Naive thymus-derived CD8-positive, alpha-beta T cell (primary cell): ENCODE measurements at regions not wholly inside any gene's neighbourhood (a gene's known extent, or its start where the extent isn't known, plus 50 kb on each side); places are given as distances from the start of the nearest gene placed in this dataset.
"Not testable (repeated sequence)": the region's sequence is repeated elsewhere in the genome, so short reads cannot be mapped to it uniquely, and the experiment has no call there.

Experiments
- ATAC-seq, 2 donors: fragments of 150-1000 bp; cut with Tn5 transposase in 1 of 2; sonication (Bioruptor Pico), chemical (Tn5 transposase) in 1 of 2; 1 replicate in 1 of 2; 2 replicates in 1 of 2; pipeline ENCODE4 v1.10.0; 2021; ENCODE audit warnings: mild to moderate bottlenecking in 2 of 2, moderate library complexity in 2 of 2
- POLR2A ChIA-PET: fragments of 350-600 bp; sonication (Branson Sonifier 250); formaldehyde crosslinking; loops from one replicate; lab custom pipeline; 2021; ENCODE audit warnings: antibody characterized with exemption; lab: Charles Lee
- DNase-seq, 10 donors: peaks; one replicate each; pipeline versions ENCODE4 v3.0.0 to v3.0.0-alpha.2; 2020 to 2022
- H3K27ac Mint-ChIP-seq, 10 donors: one replicate each; pipeline ENCODE4 v1.8.0; 2020 to 2022; ENCODE audit warnings: mild to moderate bottlenecking in 10 of 10, mixed read lengths in 10 of 10, moderate library complexity in 4 of 10, inconsistent platforms in 1 of 10
- H3K27me3 Mint-ChIP-seq, 5 donors: one replicate each; pipeline ENCODE4 v1.8.0; 2021 to 2022; ENCODE audit warnings: mixed read lengths in 5 of 5
- H3K36me3 Mint-ChIP-seq, 3 donors: one replicate each; pipeline ENCODE4 v1.8.0; 2020 to 2022; ENCODE audit warnings: mixed read lengths in 3 of 3, mild to moderate bottlenecking in 2 of 3, inconsistent platforms in 1 of 3
- H3K4me1 Mint-ChIP-seq, 4 donors: one replicate each; pipeline ENCODE4 v1.8.0; 2021 to 2022; ENCODE audit warnings: mixed read lengths in 4 of 4
- H3K4me3 Mint-ChIP-seq, 10 donors: one replicate each; pipeline ENCODE4 v1.8.0; 2020 to 2022; ENCODE audit warnings: mild to moderate bottlenecking in 10 of 10, mixed read lengths in 10 of 10, moderate library complexity in 6 of 10, inconsistent platforms in 1 of 10
- H3K9me3 Mint-ChIP-seq, 9 donors: one replicate each; pipeline ENCODE4 v1.8.0; 2020 to 2022; ENCODE audit warnings: mixed read lengths in 9 of 9, mild to moderate bottlenecking in 3 of 9, inconsistent platforms in 1 of 9, moderate library complexity in 1 of 9

DNA sequence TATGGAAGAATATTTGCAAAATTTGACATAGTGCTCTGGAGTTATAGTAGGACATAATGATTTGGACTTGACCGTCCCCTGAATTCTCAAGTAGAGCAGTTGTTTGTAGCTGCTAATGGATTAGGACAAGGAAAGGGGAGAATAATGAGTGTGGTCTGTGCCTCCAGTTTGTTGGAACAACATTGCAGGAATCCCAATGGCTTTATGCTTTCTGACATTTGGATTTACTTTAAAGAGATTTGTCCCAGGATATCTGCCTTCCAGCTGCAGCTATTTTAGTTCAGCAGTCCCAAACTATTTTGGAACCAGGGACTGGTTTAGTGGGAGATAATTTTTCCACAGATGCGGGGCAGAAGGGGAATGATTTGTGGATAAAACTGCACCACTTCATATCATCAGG, 648.2 kb downstream of the SLCO4C1 start:
- ATAC-seq (no peak), DNase-seq (no peak)
- Mint-ChIP-seq H3K4me3 (no peak overlapping the region), H3K27me3 (no peaks in the 10 kb centered on the region), H3K4me1 (no peaks in the 10 kb centered on the region), H3K27ac (no peak overlapping the region), H3K9me3 (no peaks in the 10 kb centered on the region), H3K36me3 (no peaks in the 10 kb centered on the region)
- POLR2A ChIA-PET: no interaction called here

DNA sequence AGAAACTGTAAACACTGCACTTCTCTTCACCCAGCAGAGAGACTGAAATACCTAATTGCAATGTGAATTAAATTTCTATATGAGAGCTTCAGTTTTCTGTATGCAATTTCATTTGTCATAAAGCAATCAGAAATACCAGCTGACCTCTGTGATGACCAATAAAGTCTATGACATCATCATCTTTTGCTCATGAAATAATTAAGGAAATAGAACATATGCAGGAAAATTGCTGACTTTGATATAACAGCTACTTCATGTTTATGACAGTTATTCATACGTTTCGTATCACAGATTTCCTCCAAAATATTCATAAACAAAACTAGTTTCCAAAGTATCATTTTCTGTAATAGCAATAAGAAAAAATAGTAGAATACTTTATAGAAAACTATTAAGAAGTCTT, 652.3 kb downstream of the SLCO4C1 start:
- Mint-ChIP-seq H3K9me3 (no peaks in the 10 kb centered on the region), H3K36me3 (no peaks in the 10 kb centered on the region), H3K4me1 (no peaks in the 10 kb centered on the region), H3K27me3 (no peaks in the 10 kb centered on the region), H3K27ac (no peak overlapping the region), H3K4me3 (no peak overlapping the region)
- DNase-seq: no peak
- POLR2A ChIA-PET: no interaction called here
- ATAC-seq: no peak

DNA sequence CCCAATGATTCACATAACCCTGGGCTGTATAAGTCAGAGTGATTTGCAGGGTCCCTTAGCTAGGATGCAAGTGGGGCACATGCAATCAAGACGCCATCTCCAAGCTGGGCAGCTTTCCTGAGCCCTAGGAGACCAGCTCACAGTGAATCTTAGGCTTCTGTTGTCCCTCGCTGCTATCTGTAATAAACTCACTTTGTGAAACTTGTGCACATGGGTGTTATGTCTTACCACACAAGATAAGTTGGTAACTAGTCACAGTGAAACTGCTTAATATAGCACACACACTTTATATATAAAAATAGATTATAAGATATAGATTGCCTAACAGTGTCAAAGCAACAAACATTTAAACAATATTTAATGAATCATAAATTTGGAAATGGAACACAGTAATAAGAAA, 658.5 kb downstream of the SLCO4C1 start:
- POLR2A ChIA-PET: no interaction called here
- no peak overlapping the region for H3K4me3 Mint-ChIP-seq
- H3K36me3 Mint-ChIP-seq: no peaks in the 10 kb centered on the region
- H3K27me3 Mint-ChIP-seq: no peaks in the 10 kb centered on the region
- ATAC-seq: no peak
- peaks cover 0 to 10% (median 0%) of the 10 kb centered on the region in 9 donors for H3K9me3 Mint-ChIP-seq
- H3K4me1 Mint-ChIP-seq: no peaks in the 10 kb centered on the region
- H3K27ac Mint-ChIP-seq: no peak overlapping the region
- no peak for DNase-seq

DNA sequence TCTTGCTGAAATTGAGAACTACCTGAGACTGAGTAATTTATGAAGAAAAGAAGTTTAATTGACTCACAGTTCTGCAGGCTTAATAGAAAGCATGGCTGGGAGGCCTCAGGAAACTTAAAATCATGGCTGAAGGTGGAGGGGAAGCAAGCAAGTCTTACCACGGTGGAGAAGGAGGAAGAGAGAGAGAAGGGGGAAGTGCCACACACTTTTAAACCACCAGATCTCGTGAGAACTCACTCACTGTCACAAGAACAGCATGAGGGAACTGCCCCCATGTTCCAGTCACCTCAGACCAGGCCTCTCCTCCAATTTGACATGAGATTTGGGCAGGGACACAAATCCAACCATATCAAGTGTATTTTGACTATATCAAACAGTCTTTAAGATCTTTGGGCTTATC, 668.3 kb downstream of the SLCO4C1 start:
- ATAC-seq, H3K36me3 Mint-ChIP-seq, H3K27me3 Mint-ChIP-seq, POLR2A ChIA-PET, H3K4me3 Mint-ChIP-seq, DNase-seq, H3K4me1 Mint-ChIP-seq, H3K9me3 Mint-ChIP-seq, H3K27ac Mint-ChIP-seq: not testable (repeated sequence)

DNA sequence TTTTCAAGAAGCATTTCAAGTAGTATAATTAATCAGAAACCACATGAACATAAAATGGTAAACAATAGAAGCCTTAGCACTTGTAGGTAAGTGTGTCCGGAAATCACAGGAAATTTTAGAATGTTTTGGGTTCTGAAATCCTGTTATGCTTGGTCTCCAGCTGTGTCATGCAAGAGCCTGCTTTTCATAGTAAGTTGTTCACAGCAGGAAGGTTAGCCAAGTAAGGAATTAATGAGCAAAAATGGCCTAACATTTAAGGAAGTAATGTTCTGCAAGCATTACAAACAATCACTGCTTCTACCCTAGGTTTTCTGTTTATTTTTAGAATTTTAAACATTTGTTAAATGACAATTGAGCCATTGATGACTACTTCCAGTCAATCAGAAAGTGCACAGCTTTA, 669.5 kb downstream of the SLCO4C1 start:
- ATAC-seq (no peak), DNase-seq (no peak)
- Mint-ChIP-seq H3K27ac (no peak overlapping the region), H3K9me3 (peaks cover 0 to 3% (median 1%) of the 10 kb centered on the region in 9 donors), H3K36me3 (no peaks in the 10 kb centered on the region), H3K27me3 (no peaks in the 10 kb centered on the region), H3K4me3 (no peak overlapping the region), H3K4me1 (no peaks in the 10 kb centered on the region)
- POLR2A ChIA-PET: no interaction called here

DNA sequence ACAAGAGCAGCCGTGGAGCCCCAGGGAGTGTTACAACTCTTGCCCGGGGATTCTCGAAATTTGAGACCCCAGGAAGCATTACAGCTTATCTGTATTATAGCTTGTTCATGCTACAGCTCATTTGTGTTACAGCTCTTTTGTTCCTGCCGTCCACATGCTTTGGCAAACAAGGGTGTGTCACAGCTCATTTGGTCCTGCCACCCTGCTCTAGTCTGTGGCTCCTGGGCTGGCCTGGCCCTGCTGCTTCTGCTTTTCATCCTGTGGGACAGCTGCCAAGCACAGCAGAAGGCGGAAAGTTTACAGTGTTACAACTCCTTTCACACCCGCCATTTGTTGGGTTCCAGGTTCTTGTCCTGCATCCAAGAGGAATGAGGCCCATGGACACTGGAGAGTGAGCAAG, 685.0 kb downstream of the SLCO4C1 start:
- Mint-ChIP-seq H3K36me3 (no peaks in the 10 kb centered on the region), H3K27ac (no peak overlapping the region), H3K4me1 (no peaks in the 10 kb centered on the region), H3K9me3 (peaks cover 0 to 5% (median 0%) of the 10 kb centered on the region in 9 donors), H3K4me3 (no peak overlapping the region), H3K27me3 (no peaks in the 10 kb centered on the region)
- ATAC-seq (no peak), DNase-seq (no peak)
- POLR2A ChIA-PET: no interaction called here

DNA sequence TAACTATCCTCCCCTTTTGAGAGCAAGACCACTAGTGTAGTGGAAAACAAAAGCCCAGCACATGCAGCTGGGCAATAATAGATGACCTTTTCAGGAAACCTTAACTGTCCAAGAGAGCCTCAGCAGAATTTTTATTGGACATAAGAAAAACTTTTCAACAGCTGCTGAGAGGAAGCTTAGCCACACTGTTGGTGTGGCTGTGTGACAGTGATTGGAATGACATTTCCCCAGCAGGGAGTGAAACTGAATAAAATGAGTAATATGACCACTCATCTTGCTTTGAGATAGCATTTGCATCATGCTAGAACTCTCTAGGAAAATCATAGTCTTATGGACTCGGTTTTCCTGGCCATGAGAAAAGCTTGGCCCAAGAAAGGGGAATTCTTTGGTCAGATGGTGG, 687.8 kb downstream of the SLCO4C1 start:
- Mint-ChIP-seq H3K27me3 (no peaks in the 10 kb centered on the region), H3K27ac (no peak overlapping the region), H3K4me1 (no peaks in the 10 kb centered on the region), H3K36me3 (no peaks in the 10 kb centered on the region), H3K9me3 (peaks cover 0 to 2% (median 0%) of the 10 kb centered on the region in 9 donors), H3K4me3 (no peak overlapping the region)
- ATAC-seq: no peak
- DNase-seq: no peak
- POLR2A ChIA-PET: no interaction called here

DNA sequence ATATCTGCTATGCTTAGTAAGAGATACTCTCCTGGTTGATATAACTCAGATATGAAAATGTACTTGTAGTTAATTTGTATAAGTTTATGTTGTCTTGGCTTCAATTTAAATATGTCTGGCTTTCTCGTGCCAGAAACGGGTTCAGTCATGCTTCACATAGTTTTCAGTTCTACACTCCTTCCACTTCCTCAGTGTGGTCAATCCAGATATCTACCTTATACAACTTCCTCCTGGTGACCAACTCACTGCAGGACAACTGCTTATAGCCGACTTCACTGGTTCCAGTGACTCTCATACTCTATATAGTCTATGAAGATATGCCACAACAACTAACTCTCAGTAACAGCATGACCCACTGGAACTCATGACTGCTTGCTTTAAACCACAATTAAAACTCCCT, 690.4 kb downstream of the SLCO4C1 start:
- Mint-ChIP-seq H3K4me3 (no peak overlapping the region), H3K4me1 (no peaks in the 10 kb centered on the region), H3K27me3 (no peaks in the 10 kb centered on the region), H3K27ac (no peak overlapping the region), H3K36me3 (no peaks in the 10 kb centered on the region), H3K9me3 (peaks cover 0 to 2% (median 0%) of the 10 kb centered on the region in 9 donors)
- ATAC-seq (no peak), DNase-seq (no peak)
- POLR2A ChIA-PET: no interaction called here

DNA sequence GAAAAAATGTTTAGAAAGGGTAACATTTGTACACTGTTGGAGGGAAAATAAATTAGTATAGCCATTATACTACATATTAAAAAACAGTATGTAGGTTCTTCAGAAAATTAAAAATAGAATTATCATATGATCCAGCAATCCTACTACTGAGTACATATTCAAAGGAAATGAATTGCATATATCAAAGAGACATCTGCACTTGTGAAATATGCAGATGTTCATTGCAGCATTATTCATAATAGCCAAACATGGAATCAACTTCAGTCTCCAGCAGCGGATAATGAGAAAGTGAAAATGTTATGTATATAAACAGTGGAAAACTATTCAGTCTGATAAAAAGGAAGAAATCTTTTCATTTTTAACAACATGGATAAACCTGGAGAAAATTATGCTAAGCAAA, 695.5 kb downstream of the SLCO4C1 start:
- no peaks in the 10 kb centered on the region for H3K4me1 Mint-ChIP-seq
- no peak for DNase-seq

DNA sequence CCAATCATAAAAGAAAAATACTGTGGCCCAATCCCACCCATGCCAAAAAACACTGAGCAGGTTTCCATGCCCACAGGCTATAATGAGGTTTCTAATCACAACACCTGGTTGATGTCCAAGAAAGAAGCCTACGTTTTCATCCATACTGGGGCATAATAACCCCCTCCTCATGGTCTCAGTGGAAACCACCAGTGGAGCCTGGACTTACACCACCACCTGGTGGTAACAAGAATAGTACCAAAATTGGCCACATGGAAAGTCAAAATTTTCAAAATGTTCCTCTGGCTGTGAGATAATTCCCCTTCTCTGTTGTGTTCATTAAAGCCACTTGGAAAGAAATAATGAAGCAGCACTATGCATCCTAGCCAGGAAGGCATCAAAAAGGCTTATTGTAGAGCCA, 687.3 kb upstream of the ST8SIA4 start:
- Mint-ChIP-seq H3K9me3 (peaks cover 2 to 18% (median 8%) of the 10 kb centered on the region in 9 donors), H3K4me3 (no peak overlapping the region), H3K36me3 (peaks cover 0 to 3% (median 0%) of the 10 kb centered on the region in 3 donors), H3K4me1 (no peaks in the 10 kb centered on the region), H3K27ac (no peak overlapping the region), H3K27me3 (no peaks in the 10 kb centered on the region)
- POLR2A ChIA-PET: no interaction called here
- DNase-seq (no peak), ATAC-seq (no peak)

More for the DNA sequence above, 695.5 kb downstream of the SLCO4C1 start:
- ATAC-seq: no peak
- POLR2A ChIA-PET: no interaction called here
- H3K27me3 Mint-ChIP-seq: no peaks in the 10 kb centered on the region
- H3K9me3 Mint-ChIP-seq: peaks cover 1 to 26% (median 5%) of the 10 kb centered on the region in 9 donors
- no peak overlapping the region for H3K4me3 Mint-ChIP-seq
- H3K27ac Mint-ChIP-seq: no peak overlapping the region
- H3K36me3 Mint-ChIP-seq: peaks cover 0 to 6% (median 0%) of the 10 kb centered on the region in 3 donors

DNA sequence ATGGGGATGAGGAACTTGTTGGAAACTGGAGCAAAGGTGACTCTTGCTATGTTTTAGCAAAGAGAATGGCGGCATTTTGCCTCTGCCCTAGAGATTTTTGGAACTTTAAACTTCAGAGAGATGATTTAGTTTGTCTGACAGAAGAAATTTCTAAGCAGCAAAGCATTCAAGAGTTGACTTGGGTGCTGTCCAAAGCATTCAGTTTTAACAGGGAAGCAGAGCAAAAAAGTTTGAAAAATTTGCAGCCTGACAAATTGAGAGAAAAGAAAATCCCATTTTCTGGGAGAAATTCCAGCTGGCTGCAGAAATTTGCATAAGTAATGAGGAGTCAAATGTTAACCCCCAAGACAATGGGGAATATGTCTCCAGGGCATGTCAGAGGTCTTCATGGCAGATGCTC, 682.3 kb upstream of the ST8SIA4 start:
- Mint-ChIP-seq H3K4me3 (no peak overlapping the region), H3K36me3 (no peaks in the 10 kb centered on the region), H3K9me3 (peaks cover 0 to 11% (median 2%) of the 10 kb centered on the region in 9 donors), H3K4me1 (no peaks in the 10 kb centered on the region), H3K27me3 (no peaks in the 10 kb centered on the region), H3K27ac (no peak overlapping the region)
- POLR2A ChIA-PET: no interaction called here
- DNase-seq: no peak
- ATAC-seq: no peak

DNA sequence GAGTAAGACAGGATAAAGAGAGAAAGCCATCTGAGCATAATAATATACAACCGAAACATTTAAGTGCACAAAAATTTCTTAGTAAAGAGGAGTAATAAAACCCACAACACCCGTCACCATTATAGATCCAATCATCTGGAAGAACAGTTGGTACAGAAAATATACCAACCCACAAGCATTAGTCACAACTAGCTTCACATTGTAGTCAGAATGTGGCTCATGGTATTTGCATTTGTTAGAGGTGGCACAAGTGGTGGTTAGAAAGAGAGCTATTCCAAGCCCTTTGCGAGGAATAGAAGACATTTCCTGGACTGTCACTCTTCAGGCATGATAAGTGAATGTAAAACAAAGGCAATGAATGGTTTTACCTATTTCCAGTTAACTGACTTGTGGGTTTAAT, 677.5 kb upstream of the ST8SIA4 start:
- POLR2A ChIA-PET: no interaction called here
- ATAC-seq: no peak
- Mint-ChIP-seq H3K4me1 (no peaks in the 10 kb centered on the region), H3K27me3 (no peaks in the 10 kb centered on the region), H3K9me3 (peaks cover 0 to 6% (median 2%) of the 10 kb centered on the region in 9 donors), H3K36me3 (no peaks in the 10 kb centered on the region), H3K4me3 (no peak overlapping the region), H3K27ac (no peak overlapping the region)
- no peak for DNase-seq

DNA sequence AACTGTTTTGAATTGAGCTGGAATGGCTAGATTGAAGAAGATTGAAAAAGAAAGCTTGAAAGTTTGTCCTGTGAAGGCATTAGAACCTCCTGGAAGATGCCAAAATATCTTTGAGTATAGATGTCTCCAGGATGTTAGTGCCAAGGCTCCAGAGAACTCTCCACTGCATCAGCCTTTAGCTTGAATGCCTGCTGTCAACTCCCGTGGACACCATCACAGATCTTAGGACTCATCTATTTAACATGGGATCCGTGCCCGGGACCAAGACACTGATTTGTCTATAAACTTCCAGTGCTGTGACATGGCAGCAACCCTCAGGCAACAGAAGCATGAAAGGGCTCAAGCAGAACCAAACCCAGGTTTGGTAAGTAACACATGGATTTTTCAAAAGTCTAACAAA, 670.9 kb upstream of the ST8SIA4 start:
- Mint-ChIP-seq H3K9me3 (peaks cover 0 to 2% (median 0%) of the 10 kb centered on the region in 9 donors), H3K27me3 (peaks cover 0 to 2% (median 0%) of the 10 kb centered on the region in 5 donors), H3K4me1 (no peaks in the 10 kb centered on the region), H3K27ac (no peak overlapping the region), H3K36me3 (no peaks in the 10 kb centered on the region), H3K4me3 (no peak overlapping the region)
- ATAC-seq (no peak), DNase-seq (no peak)
- POLR2A ChIA-PET: no interaction called here

DNA sequence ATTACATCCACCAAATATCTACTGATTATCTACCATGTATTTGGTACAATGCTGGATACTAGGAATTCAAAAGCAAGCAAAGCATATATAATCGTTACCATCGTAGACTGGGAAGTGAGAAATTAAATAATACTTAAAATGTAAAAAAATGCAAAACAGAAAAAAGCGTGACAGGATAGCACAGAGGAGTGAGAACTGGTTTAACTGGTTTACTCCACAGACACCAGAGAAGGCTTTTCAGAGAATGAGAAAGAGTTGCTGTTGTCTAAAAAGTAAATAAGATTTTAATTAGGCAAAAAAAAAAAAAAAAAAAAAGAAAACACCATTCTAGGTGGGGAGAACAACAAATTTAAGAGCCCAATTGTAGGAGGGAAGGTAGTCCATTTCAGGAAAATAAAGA, 657.9 kb upstream of the ST8SIA4 start:
- ATAC-seq (no peak), DNase-seq (no peak)
- POLR2A ChIA-PET: no interaction called here
- Mint-ChIP-seq H3K27ac (no peak overlapping the region), H3K4me3 (no peak overlapping the region), H3K36me3 (no peaks in the 10 kb centered on the region), H3K9me3 (peaks cover 0 to 8% (median 2%) of the 10 kb centered on the region in 9 donors), H3K4me1 (no peaks in the 10 kb centered on the region), H3K27me3 (no peaks in the 10 kb centered on the region)
